Mesothelial cell of epicardium (in vitro differentiated cells): ENCODE measurements at regions not wholly inside any gene's neighbourhood (a gene's known extent, or its start where the extent isn't known, plus 50 kb on each side); places are given as distances from the start of the nearest gene placed in this dataset.

Source experiments
- DNase-seq, 2 experiments: peaks; one replicate each; pipeline ENCODE4 v3.0.0; 2021; ENCODE audit warnings: low spot score in 2 of 2; ENCODE audit not compliant: unreplicated experiment in 2 of 2
- H3K27ac Mint-ChIP-seq: 2 replicates; pipeline ENCODE4 v1.8.0; 2021; ENCODE audit warnings: mixed read lengths
- H3K27me3 Mint-ChIP-seq: 2 replicates; pipeline ENCODE4 v1.8.0; 2021; ENCODE audit warnings: low read depth, mixed read lengths
- H3K36me3 Mint-ChIP-seq: 2 replicates; pipeline ENCODE4 v1.8.0; 2021; ENCODE audit warnings: mixed read lengths
- H3K4me1 Mint-ChIP-seq: 2 replicates; pipeline ENCODE4 v1.8.0; 2021; ENCODE audit warnings: mixed read lengths
- H3K4me3 Mint-ChIP-seq: 2 replicates; pipeline ENCODE4 v1.8.0; 2021; ENCODE audit warnings: mild to moderate bottlenecking, moderate library complexity, mixed read lengths
- H3K9me3 Mint-ChIP-seq: 2 replicates; pipeline ENCODE4 v1.8.0; 2021; ENCODE audit warnings: mixed read lengths
- CTCF ChIP-seq: fragments of 200-600 bp; sonication (generic); IDR thresholded peaks from one replicate; pipeline ENCODE4 v1.5.0; 2021; ENCODE audit warnings: antibody characterized with exemption; ENCODE audit not compliant: unreplicated experiment

- no peak for TF ChIP-seq CTCF
- peaks cover 3% of the 10 kb centered on the region for H3K4me1 Mint-ChIP-seq
- H3K9me3 Mint-ChIP-seq: peaks cover 12% of the 10 kb centered on the region
- H3K27ac Mint-ChIP-seq: no peak overlapping the region
- H3K4me3 Mint-ChIP-seq: no peak overlapping the region
- H3K27me3 Mint-ChIP-seq: peaks cover 34% of the 10 kb centered on the region
- no peak for DNase-seq
- peaks cover 2% of the 10 kb centered on the region for H3K36me3 Mint-ChIP-seq
These were observed 202.7 kb upstream of the KBTBD8 start for GRCh38 chr3:66795365-66795764.

- Mint-ChIP-seq H3K27me3 (peaks cover 33% of the 10 kb centered on the region), H3K36me3 (peaks cover 2% of the 10 kb centered on the region), H3K4me1 (peaks cover 3% of the 10 kb centered on the region), H3K4me3 (no peak overlapping the region), H3K27ac (no peak overlapping the region), H3K9me3 (peaks cover 12% of the 10 kb centered on the region)
- TF ChIP-seq CTCF: no peak
- no peak for DNase-seq
These were observed 201.8 kb upstream of the KBTBD8 start for GRCh38 chr3:66796343-66796742.

GRCh38 chr3:66797889-66798560 lies 200.1 kb upstream of the KBTBD8 start:
- no peak for TF ChIP-seq CTCF
- H3K36me3 Mint-ChIP-seq: peaks cover 2% of the 10 kb centered on the region
- peak overlapping the region; percentile 52 for H3K4me3 Mint-ChIP-seq
- no peak for DNase-seq
- no peak overlapping the region for H3K27ac Mint-ChIP-seq
- H3K4me1 Mint-ChIP-seq: peaks cover 3% of the 10 kb centered on the region
- H3K27me3 Mint-ChIP-seq: peaks cover 23% of the 10 kb centered on the region
- H3K9me3 Mint-ChIP-seq: peaks cover 12% of the 10 kb centered on the region

GRCh38 chr3:66800941-66801545 lies 197.1 kb upstream of the KBTBD8 start:
- no peak for TF ChIP-seq CTCF
- Mint-ChIP-seq H3K4me3 (no peak overlapping the region), H3K27ac (no peak overlapping the region), H3K27me3 (peaks cover 18% of the 10 kb centered on the region), H3K9me3 (peaks cover 12% of the 10 kb centered on the region), H3K4me1 (peaks cover 3% of the 10 kb centered on the region), H3K36me3 (peaks cover 2% of the 10 kb centered on the region)
- DNase-seq: no peak

GRCh38 chr3:66803206-66803605 lies 194.9 kb upstream of the KBTBD8 start:
- Mint-ChIP-seq H3K36me3 (peaks cover 2% of the 10 kb centered on the region), H3K27me3 (peaks cover 13% of the 10 kb centered on the region), H3K4me1 (peaks cover 5% of the 10 kb centered on the region), H3K9me3 (peaks cover 6% of the 10 kb centered on the region), H3K4me3 (no peak overlapping the region), H3K27ac (no peak overlapping the region)
- no peak for TF ChIP-seq CTCF
- DNase-seq: no peak
